ENCODE measurements at regions not wholly inside any gene's neighbourhood (a gene's known extent, or its start where the extent isn't known, plus 50 kb on each side); places are given as distances from the start of the nearest gene placed in this dataset.

DNA sequence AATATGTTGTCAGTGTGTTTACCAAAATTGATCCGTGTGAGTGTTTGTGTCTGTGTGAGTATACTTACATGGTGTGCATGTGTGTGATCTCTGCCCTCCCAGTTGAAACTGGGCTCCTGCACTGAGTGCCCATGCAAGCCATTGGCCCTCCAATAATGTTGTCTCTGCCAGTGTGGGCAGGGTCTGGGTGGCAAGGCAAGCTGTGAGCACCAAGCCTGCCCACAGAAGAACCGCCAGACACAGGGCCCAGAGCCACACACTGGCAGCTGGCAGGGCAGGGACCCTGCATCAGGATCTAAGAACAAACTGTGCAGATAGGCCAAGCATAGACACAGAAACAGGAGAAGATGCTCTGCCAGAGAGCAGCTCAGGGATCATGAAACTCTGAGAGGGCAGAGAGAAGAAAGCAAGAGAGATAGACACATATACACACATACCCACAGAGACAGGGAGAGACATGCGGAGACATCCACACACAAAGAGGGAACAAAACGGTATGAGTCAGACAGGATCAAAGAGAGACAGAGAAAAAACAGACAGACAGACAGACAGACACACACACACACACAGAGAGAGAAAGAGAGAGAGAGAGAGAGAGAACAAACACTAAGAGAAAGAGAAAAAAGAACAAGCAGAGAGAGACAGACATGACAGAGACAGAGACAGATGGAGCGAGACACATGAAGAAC, 555.0 kb downstream of the MID1IP1 start:
- no peak for DNase-seq

- no peak for DNase-seq
Measured at GRCh38 chrX:39360101-39360500, 558.8 kb downstream of the MID1IP1 start.

GRCh38 chrX:39361736-39362135, 560.5 kb downstream of the MID1IP1 start:
- DNase-seq: no peak

- DNase-seq: no peak
Measured at GRCh38 chrX:39367416-39367815, 566.2 kb downstream of the MID1IP1 start.

- no peak for DNase-seq
Measured at GRCh38 chrX:39372115-39372514, 570.9 kb downstream of the MID1IP1 start.

DNA sequence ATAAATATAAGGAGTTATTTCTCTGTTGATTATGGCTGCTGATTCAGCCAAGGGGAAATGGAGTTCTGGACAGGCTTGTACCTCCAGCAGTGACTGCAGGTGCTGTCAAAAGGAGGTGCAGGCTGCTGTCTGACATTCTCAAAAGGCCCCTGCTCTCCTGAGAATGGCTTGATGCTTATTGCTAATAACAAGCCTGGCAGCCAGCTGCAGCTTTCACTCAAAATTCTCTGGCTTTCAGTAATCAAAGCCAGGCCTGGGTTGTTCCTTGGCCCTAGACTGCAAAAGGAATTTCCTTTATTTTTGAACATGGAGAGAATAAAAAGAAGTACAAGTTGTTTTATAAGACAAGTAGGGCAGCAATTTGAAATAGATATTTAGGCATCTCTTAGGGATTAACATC, 575.9 kb downstream of the MID1IP1 start:
- DNase-seq: no peak

DNA sequence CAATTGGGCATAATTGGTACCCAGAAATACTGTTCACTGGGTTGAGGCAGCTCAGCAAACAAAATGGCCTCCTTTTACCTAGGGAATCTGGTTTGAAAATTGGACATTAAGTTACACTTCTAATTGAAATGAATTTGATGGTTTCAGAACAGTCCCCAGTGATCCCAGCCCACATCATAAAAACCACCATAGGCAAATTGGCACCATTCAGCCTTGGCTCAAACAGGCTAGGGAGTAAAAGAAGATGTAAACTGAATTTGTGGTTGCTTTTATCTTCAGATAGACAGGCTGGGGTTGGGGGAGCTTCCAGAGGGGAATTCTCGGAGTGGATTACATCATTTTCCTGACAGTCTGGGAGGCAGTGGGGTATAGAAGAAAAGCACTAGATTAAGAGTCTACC, 576.5 kb downstream of the MID1IP1 start:
- no peak for DNase-seq

GRCh38 chrX:39381422-39381821, 580.2 kb downstream of the MID1IP1 start:
- no peak for DNase-seq

DNA sequence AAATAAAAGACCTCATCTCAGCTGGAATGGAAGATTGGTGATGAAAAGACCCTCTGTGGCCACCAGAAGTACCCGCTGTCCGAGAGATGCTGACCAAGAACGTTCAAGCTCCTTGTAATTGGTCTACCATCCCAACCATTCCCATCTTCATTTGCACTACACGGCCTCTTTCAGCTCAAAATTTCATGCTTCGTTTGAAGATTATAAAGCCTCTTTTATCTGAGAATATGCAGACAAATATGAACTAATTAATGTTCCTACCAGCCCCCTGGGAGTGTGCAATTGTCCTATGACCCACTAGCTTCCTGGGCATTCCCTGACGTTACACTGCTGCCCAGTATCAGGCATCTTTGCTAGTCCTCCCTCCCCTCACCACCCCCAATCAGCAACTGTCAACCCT, 583.7 kb downstream of the MID1IP1 start:
- no peak for DNase-seq

DNA sequence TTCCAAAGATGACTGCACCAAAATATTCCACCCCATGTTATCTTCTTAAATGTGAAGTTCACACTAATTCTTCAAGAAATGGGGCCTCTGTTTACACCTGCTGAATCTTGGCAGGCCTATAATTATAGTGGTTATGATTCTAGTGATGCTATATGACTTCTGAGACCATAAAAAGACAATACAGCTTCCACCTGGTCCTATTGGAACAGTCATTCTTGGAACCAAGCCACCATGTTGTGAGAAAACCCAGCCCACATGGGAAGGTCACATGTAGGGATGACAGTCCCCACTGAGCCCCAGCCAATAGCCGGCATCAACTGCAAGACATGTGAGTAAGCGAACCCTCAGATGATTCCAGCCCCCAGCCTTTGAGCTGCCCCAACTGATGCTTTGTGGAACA, 587.5 kb downstream of the MID1IP1 start:
- no peak for DNase-seq

GRCh38 chrX:39396358-39396995, 595.2 kb downstream of the MID1IP1 start:
- DNase-seq: peak; percentile 72

- no peak for DNase-seq
Measured at GRCh38 chrX:39397561-39398199, 596.4 kb downstream of the MID1IP1 start.

DNA sequence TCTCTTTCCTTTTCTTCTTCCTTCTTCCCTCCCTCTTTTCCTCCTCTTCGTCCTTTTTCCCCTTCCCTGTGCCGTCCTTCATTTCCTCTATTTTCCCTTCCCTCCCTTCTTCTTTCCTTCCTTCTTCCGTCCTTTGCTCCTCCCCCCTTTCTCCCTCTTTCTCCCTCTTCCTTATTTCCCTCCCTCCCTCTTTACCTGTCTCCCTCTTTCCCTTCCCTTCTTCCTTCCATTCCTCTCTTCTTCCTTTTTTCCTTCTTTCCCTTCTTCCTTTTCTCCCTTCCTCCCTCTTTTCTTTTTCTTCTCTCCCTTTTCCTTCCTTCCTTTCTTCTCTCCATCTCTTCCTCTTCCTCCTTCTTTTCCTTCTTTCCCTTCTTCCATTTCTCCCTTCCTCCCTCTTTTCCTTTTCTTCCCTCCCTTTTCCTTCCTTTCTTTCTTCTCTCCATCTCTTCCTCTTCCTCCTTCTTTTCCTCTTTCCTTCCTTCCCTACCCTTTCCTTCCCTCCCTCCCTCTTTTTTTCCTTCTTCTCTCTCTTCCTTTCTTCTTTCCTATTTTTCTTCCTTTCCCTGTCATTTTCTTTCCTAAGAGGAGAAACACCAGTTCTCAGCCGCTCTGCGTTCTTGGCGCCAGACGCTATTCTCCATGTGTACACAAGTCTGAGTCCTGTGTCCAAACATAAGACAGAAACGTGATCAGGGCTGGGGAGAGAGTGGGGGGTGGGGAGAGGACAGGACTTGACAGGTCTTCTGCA, 597.1 kb downstream of the MID1IP1 start:
- DNase-seq: no peak

GRCh38 chrX:39398963-39399261, 597.7 kb downstream of the MID1IP1 start:
- DNase-seq: no peak

GRCh38 chrX:39399387-39399786, 598.1 kb downstream of the MID1IP1 start:
- DNase-seq: no peak

DNA sequence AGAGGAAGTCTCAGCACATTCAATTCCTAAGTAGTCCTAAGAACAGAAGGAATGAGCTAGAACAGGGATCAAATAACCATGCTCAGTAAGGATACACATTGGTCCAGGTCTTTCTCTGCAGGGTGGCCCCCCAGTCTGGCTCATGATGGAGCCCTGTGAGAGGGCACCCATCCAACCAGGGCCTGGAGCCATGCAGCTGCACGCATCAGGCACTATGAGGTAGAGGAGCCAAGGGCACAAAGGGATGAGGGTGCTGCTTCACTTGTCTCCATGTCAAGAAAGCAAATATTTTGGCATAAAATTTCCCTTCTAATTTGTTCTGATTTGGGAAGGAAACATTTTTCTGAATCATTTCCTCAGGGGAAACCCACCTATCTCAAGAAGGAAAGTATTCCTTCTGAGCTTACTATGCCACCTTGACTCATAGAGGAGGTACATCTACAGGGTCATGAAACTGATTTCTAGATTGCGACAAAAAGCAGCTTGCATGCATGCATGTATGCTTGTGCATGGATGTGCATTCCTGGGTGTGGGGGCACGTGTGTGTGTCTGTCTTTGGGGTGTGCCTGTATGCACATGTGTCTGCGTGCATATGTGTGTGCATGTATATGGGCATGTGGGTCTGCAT, 600.3 kb downstream of the MID1IP1 start:
- no peak for DNase-seq

GRCh38 chrX:39402158-39402557, 600.9 kb downstream of the MID1IP1 start:
- no peak for DNase-seq

DNA sequence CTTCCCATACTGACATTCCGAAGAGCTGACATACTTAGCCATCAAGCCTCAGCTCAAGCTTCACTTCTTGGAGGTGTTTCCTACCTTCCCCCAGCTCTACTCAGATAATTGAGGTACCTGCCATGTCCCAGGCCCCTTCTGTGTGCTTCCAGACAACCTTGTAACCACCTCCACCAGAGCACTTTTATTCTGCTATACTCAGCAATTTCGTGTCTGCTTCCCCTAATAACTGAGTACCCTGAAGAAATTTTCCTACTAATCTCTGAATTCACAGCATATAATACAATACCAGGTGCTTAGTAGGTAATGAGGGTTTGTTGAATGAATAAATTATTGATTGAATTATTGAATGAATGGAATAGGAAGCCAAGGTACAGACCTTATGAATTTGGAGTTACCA, 605.5 kb downstream of the MID1IP1 start:
- DNase-seq: no peak

DNA sequence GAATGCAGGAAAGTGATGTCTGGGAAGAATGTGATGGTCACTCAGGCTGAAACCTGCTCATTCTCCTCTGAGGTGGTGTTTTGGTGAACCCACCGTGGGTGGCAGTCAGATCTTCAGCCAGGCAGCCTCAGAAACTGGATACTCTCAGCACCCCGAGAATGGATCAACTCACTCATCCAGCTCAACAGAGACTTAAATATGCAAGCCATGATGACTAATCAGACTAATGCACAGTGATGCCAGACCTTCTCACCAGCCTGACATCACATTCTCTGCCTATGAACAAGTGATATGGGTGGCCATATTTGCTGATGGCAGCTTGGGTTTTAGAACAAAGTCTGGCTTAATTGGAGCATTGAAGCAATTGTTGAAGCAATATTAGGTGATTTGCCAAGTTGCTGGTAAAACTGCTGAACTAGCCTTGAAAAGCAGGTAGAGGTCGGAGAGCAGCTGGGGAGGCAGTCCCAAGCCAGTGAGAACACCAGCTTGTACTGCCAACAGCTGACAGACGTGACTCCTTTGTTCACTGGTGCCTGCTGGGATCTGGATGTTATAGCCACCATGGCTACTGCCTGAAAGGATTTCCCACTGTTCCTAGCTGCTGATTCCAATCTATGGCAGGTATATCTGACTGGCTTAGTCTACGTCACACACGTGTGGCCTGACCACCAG, 608.1 kb downstream of the MID1IP1 start:
- DNase-seq: peak; percentile 44

GRCh38 chrX:39414290-39414854, 613.1 kb downstream of the MID1IP1 start:
- DNase-seq: no peak

DNA sequence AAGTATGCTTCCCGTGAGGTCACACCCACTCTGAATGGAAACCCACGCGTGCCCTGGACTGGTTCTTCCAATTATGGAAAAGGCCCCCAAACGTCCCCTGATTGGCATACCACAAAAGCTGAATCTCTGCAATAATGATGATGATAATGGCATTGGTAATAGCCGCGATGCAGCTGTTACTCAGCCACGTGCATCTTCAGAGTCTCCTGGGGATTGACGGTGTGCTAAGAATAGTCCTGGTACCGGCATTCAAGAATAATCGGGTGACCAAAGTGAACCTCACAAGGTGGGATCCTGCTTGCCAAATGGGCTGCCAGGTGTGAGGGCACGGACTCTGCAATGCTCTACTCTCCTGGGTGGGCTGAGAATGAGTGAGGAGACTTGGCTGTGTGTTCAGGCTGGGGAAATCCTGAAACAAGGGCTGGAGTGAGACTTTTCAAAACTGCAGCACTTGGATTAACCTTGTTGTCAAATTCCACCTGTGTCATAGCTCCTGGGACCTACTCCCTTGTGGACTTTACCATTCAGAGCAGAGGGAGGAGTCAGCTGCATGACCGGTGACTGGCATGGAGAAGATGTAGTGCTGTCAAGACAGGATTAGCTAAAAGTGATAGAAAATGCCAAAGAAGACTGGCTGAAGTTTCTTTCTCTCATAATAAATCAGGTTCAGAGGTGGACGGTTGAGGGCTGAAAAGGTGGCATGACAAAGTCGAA, 615.4 kb downstream of the MID1IP1 start:
- no peak for DNase-seq

DNA sequence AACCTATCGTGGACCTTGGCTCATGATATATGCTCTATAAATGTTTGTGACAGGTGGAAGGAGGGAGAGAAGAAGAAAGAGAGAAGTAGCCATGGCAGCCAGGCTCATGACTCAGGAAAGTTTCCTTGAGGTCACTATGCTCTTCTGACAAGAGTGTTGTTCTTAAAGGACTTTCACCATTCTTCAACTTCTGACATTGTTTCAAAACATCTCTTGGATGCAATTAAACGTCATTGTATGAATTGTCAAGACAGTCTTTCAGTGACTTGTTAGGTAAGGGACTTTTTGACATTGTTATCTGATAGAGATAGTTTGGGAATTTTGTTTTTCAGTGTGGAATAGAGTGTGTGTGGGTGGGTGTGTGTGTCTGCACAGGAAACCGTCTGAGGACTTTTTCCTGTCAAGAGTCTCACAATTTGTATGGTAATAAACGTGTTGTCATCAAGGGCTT, 617.0 kb downstream of the MID1IP1 start:
- no peak for DNase-seq
